ENCODE measurements at regions not wholly inside any gene's neighbourhood (a gene's known extent, or its start where the extent isn't known, plus 50 kb on each side); places are given as distances from the start of the nearest gene placed in this dataset.

GRCh38 chr3:167908746-167909503 is 173.4 kb downstream of the SERPINI1 start:
- Histone ChIP-seq H3K79me2 (ENCODE audit: low read length) (no peaks in the 10 kb centered on the region), H3K9ac (ENCODE audit: low read length) (no peak overlapping the region), H3K4me1 (ENCODE audit: insufficient read depth, low read length) (no peaks in the 10 kb centered on the region), H3K9me3 (ENCODE audit: low read length) (no peaks in the 10 kb centered on the region), H3K36me3 (ENCODE audit: low read depth, low read length) (no peaks in the 10 kb centered on the region), H3K4me2 (ENCODE audit: low read length) (no peak overlapping the region), H2AFZ (ENCODE audit: low read length) (no peak overlapping the region), H3F3A (ENCODE audit: low read length, unreplicated experiment) (no peaks in the 10 kb centered on the region), H3K4me3 (ENCODE audit: low read length) (no peak overlapping the region), H3K27me3 (ENCODE audit: low read length) (peaks cover 35% of the 10 kb centered on the region), H4K20me1 (ENCODE audit: low read length) (no peaks in the 10 kb centered on the region), H3K27ac (ENCODE audit: low read length) (no peak overlapping the region), H3K9me2 (replicated peaks; ENCODE audit: low read length) (no peaks in the 10 kb centered on the region)
- ATAC-seq (no peak), DNase-seq (no peak)
- BruUV-seq (replicated peaks), result no TSS peak
- POLR2A ChIA-PET (ENCODE audit: unreplicated experiment), result no interaction called here
- intact Hi-C loops (cut with micrococcal nuclease), result no loop called here
- TF ChIP-seq EZH2phosphoT487 (IDR thresholded peaks at IDR 0.05; ENCODE audit: borderline replicate concordance, low read length), result no peak
- no peak for TF ChIP-seq CTCF (conservative IDR thresholded peaks at IDR 0.05; ENCODE audit: low read depth, low read length)
- no peak for TF ChIP-seq EZH2 (IDR thresholded peaks at IDR 0.05; ENCODE audit: low read length, unreplicated experiment)
- CTCF ChIA-PET, result no interaction called here

- Histone ChIP-seq H3F3A (ENCODE audit: low read length, unreplicated experiment) (no peaks in the 10 kb centered on the region), H3K9ac (ENCODE audit: low read length) (no peak overlapping the region), H3K4me1 (ENCODE audit: insufficient read depth, low read length) (no peaks in the 10 kb centered on the region), H3K9me3 (ENCODE audit: low read length) (no peaks in the 10 kb centered on the region), H2AFZ (ENCODE audit: low read length) (no peak overlapping the region), H3K79me2 (ENCODE audit: low read length) (no peaks in the 10 kb centered on the region), H3K4me3 (ENCODE audit: low read length) (no peak overlapping the region), H3K27me3 (ENCODE audit: low read length) (peaks cover 41% of the 10 kb centered on the region), H3K27ac (ENCODE audit: low read length) (no peak overlapping the region), H4K20me1 (ENCODE audit: low read length) (no peaks in the 10 kb centered on the region), H3K9me2 (replicated peaks; ENCODE audit: low read length) (no peaks in the 10 kb centered on the region), H3K4me2 (ENCODE audit: low read length) (no peak overlapping the region), H3K36me3 (ENCODE audit: low read depth, low read length) (no peaks in the 10 kb centered on the region)
- ChIA-PET POLR2A (ENCODE audit: unreplicated experiment) (no interaction called here), CTCF (no interaction called here)
- DNase-seq, result no peak
- intact Hi-C loops (cut with micrococcal nuclease), result no loop called here
- ATAC-seq, result no peak
- BruUV-seq (replicated peaks), result no TSS peak
- no peak for TF ChIP-seq EZH2 (IDR thresholded peaks at IDR 0.05; ENCODE audit: low read length, unreplicated experiment)
- TF ChIP-seq CTCF (conservative IDR thresholded peaks at IDR 0.05; ENCODE audit: low read depth, low read length), result no peak
- TF ChIP-seq EZH2phosphoT487 (IDR thresholded peaks at IDR 0.05; ENCODE audit: borderline replicate concordance, low read length), result no peak
Observed at GRCh38 chr3:167908221-167908620, 172.7 kb downstream of the SERPINI1 start.

GRCh38 chr3:167901138-167901537 is 165.6 kb downstream of the SERPINI1 start:
- Histone ChIP-seq H3K4me2 (ENCODE audit: low read length) (no peak overlapping the region), H3K36me3 (ENCODE audit: low read depth, low read length) (no peaks in the 10 kb centered on the region), H2AFZ (ENCODE audit: low read length) (no peak overlapping the region), H3K27me3 (ENCODE audit: low read length) (peaks cover 31% of the 10 kb centered on the region; the same call in 1 of the 2 replicates), H4K20me1 (ENCODE audit: low read length) (no peaks in the 10 kb centered on the region), H3K9ac (ENCODE audit: low read length) (no peak overlapping the region), H3F3A (ENCODE audit: low read length, unreplicated experiment) (no peaks in the 10 kb centered on the region), H3K9me2 (replicated peaks; ENCODE audit: low read length) (no peaks in the 10 kb centered on the region), H3K79me2 (ENCODE audit: low read length) (no peaks in the 10 kb centered on the region), H3K4me3 (ENCODE audit: low read length) (no peak overlapping the region), H3K9me3 (ENCODE audit: low read length) (no peaks in the 10 kb centered on the region), H3K4me1 (ENCODE audit: insufficient read depth, low read length) (no peaks in the 10 kb centered on the region), H3K27ac (ENCODE audit: low read length) (no peak overlapping the region)
- POLR2A ChIA-PET (ENCODE audit: unreplicated experiment), result no interaction called here
- no peak for ATAC-seq
- no peak for TF ChIP-seq EZH2phosphoT487 (IDR thresholded peaks at IDR 0.05; ENCODE audit: borderline replicate concordance, low read length)
- no peak for TF ChIP-seq EZH2 (IDR thresholded peaks at IDR 0.05; ENCODE audit: low read length, unreplicated experiment)
- TF ChIP-seq CTCF (conservative IDR thresholded peaks at IDR 0.05; ENCODE audit: low read depth, low read length), result no peak
- no TSS peak for BruUV-seq (replicated peaks)
- intact Hi-C loops (cut with micrococcal nuclease), result no loop called here
- CTCF ChIA-PET, result no interaction called here
- DNase-seq, result no peak

All from PC-3 (cell line).